Fibroblast of lung (primary cell): ENCODE measurements at regions not wholly inside any gene's neighbourhood (a gene's known extent, or its start where the extent isn't known, plus 50 kb on each side); places are given as distances from the start of the nearest gene placed in this dataset.
A peak's percentile ranks its signal among the peaks of the same experiment; 100 is the strongest.

ENCODE experiments used
- DNase-seq, 2 donors: peaks; one replicate each; pipeline versions ENCODE4 v3.0.0 to v3.0.0-alpha.2; 2010; ENCODE audit warnings: low read depth in 2 of 2
- H2AFZ ChIP-seq: 2 replicates; pipeline ENCODE4 v1.5.1; 2012; ENCODE audit warnings: low read length, control low read depth, inconsistent platforms
- H3K27ac ChIP-seq: 2 replicates; pipeline ENCODE4 v1.5.1; 2011; ENCODE audit warnings: low read length, control low read depth; ENCODE audit not compliant: insufficient read depth
- H3K27me3 ChIP-seq: 2 replicates; pipeline ENCODE4 v1.5.1; 2011; ENCODE audit warnings: mild to moderate bottlenecking, low read length; ENCODE audit not compliant: control insufficient read depth, insufficient read depth
- H3K36me3 ChIP-seq: 2 replicates; pipeline ENCODE4 v1.5.1; 2011; ENCODE audit warnings: low read length; ENCODE audit not compliant: control insufficient read depth, insufficient read depth
- H3K4me1 ChIP-seq: 2 replicates; pipeline ENCODE4 v1.5.1; 2011; ENCODE audit warnings: low read length; ENCODE audit not compliant: control insufficient read depth, insufficient read depth; ENCODE audit errors: extremely low read depth
- H3K4me2 ChIP-seq: 2 replicates; pipeline ENCODE4 v1.5.1; 2011; ENCODE audit warnings: low read length, control low read depth; ENCODE audit not compliant: insufficient read depth; ENCODE audit errors: extremely low read depth
- H3K4me3 ChIP-seq, 4 experiments: fragments of 200-600 bp in 1 of 4; sonication (generic) in 1 of 4; replicated peaks in 1 of 4; 2 replicates each; pipeline ENCODE4 v1.5.1; 2011 to 2016; ENCODE audit warnings: low read length in 4 of 4, low read depth in 3 of 4, mild to moderate bottlenecking in 3 of 4, control low read depth in 2 of 4, inconsistent platforms in 1 of 4, mixed read lengths in 1 of 4; ENCODE audit not compliant: insufficient read depth in 1 of 4; ENCODE audit errors: control extremely low read depth in 1 of 4
- H3K79me2 ChIP-seq: 2 replicates; pipeline ENCODE4 v1.5.1; 2012; ENCODE audit warnings: mild to moderate bottlenecking, low read length, inconsistent platforms; ENCODE audit not compliant: control insufficient read depth, insufficient read depth
- H3K9ac ChIP-seq: 2 replicates; pipeline ENCODE4 v1.5.1; 2011; ENCODE audit warnings: mild to moderate bottlenecking, low read length, control low read depth; ENCODE audit not compliant: insufficient read depth
- H3K9me3 ChIP-seq: 2 replicates; pipeline ENCODE4 v1.5.1; 2012; ENCODE audit warnings: low read depth, low read length; ENCODE audit not compliant: control insufficient read depth, insufficient read depth
- H4K20me1 ChIP-seq: 2 replicates; pipeline ENCODE4 v1.5.1; 2011; ENCODE audit warnings: low read length; ENCODE audit not compliant: control insufficient read depth, insufficient read depth; ENCODE audit errors: extremely low read depth
- CTCF ChIP-seq, 2 donors: IDR thresholded peaks in 1 of 2; conservative IDR thresholded peaks in 1 of 2; 1 replicate in 1 of 2; 2 replicates in 1 of 2; pipeline ENCODE4 v1.5.1; 2011 to 2012; ENCODE audit warnings: low read length in 2 of 2, control low read depth in 1 of 2, inconsistent platforms in 1 of 2, low read depth in 1 of 2, mild to moderate bottlenecking in 1 of 2
- EZH2 ChIP-seq: IDR thresholded peaks from 2 replicates; pipeline ENCODE4 v1.5.1; 2012; ENCODE audit warnings: low read length, control low read depth, mild to moderate bottlenecking; ENCODE audit errors: missing control alignments

DNA sequence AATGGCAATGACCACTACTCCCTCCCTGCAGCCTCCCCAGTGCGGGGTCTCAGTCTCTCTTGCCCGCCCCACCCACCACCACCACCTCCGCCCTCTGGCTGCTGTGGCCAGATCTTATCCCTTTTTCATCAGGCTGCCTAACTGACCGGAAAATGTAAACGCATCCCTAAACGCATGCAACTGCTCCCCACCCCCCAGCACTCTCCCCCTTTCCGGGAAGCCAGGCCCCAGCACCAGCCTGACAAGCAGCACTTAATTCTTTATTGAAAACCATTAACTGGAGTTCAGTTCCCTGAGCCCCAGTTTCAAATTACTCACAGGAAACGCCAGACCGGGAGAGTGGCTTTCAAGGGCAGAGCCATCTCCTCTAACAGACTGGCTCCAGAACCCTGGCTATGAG, 147.7 kb downstream of the DMRTA2 start:
- no peaks in the 10 kb centered on the region for H3K9me3 ChIP-seq
- no peak for DNase-seq
- H3K27me3 ChIP-seq = no peaks in the 10 kb centered on the region
- no peaks in the 10 kb centered on the region for H4K20me1 ChIP-seq
- TF ChIP-seq EZH2 (no peak), CTCF (conservative IDR thresholded peaks at IDR 0.05 in 1 of 2, IDR thresholded peaks at IDR 0.05 in 1 of 2; ENCODE audit: low read depth in 1 of 2, low read length in 2 of 2) (no peak)
- no peaks in the 10 kb centered on the region for H3K79me2 ChIP-seq
- no peak overlapping the region for H2AFZ ChIP-seq
- no peak overlapping the region for H3K4me3 ChIP-seq
- no peak overlapping the region for H3K9ac ChIP-seq
- H3K4me1 ChIP-seq = no peaks in the 10 kb centered on the region
- no peak overlapping the region for H3K27ac ChIP-seq
- H3K36me3 ChIP-seq = no peaks in the 10 kb centered on the region
- no peak overlapping the region for H3K4me2 ChIP-seq

- TF ChIP-seq CTCF (conservative IDR thresholded peaks at IDR 0.05 in 1 of 2, IDR thresholded peaks at IDR 0.05 in 1 of 2; ENCODE audit: low read depth in 1 of 2, low read length in 2 of 2) = no peak
- TF ChIP-seq EZH2 = no peak
- Histone ChIP-seq H3K9ac (no peak overlapping the region), H3K4me1 (no peaks in the 10 kb centered on the region), H3K27me3 (no peaks in the 10 kb centered on the region), H3K36me3 (no peaks in the 10 kb centered on the region), H2AFZ (no peak overlapping the region), H3K27ac (no peak overlapping the region), H3K4me2 (no peak overlapping the region), H3K4me3 (no peak overlapping the region), H3K79me2 (no peaks in the 10 kb centered on the region), H4K20me1 (no peaks in the 10 kb centered on the region), H3K9me3 (no peaks in the 10 kb centered on the region)
- no peak for DNase-seq
Observed at GRCh38 chr1:50272912-50273311, 150.3 kb downstream of the DMRTA2 start.

DNA sequence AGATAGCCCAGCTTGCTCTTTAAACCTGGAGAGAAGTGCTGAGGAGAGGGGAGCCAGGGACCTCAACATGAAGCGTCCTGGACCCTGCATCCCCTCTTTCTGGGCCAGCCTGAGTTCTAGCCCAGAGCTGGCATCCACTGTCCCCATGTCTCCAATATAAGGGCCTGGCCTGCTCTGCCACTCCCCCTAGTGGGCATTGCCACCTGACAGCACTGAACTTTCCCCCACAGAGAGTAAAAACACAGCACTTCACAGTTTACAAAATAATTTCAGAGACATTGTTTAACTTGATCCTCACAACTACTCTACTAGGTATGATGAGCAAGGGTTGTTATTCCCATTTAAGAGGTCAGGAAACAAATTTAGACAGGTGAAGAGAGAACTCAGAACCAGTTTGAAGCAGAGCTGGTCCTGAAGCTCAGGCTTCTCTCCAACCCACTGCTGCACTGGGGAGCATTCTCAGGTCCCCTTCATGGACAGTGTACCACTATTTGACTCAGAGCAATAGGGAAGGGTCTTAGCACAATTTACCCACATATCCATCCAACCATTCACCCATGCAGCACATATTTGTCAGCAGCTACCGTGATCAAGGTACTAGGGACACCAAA, 151.2 kb downstream of the DMRTA2 start:
- H2AFZ ChIP-seq = no peak overlapping the region

More for the DNA sequence above, 151.2 kb downstream of the DMRTA2 start:
- H3K9ac ChIP-seq = no peak overlapping the region
- no peak for TF ChIP-seq EZH2
- peak in 1 of 2 donors; percentile 33 for TF ChIP-seq CTCF (conservative IDR thresholded peaks at IDR 0.05 in 1 of 2, IDR thresholded peaks at IDR 0.05 in 1 of 2; ENCODE audit: low read depth in 1 of 2, low read length in 2 of 2)
- no peaks in the 10 kb centered on the region for H3K9me3 ChIP-seq
- H3K4me1 ChIP-seq = no peaks in the 10 kb centered on the region
- no peak for DNase-seq
- H3K27ac ChIP-seq = no peak overlapping the region
- no peak overlapping the region for H3K4me2 ChIP-seq
- H3K27me3 ChIP-seq = no peaks in the 10 kb centered on the region
- H3K36me3 ChIP-seq = no peaks in the 10 kb centered on the region
- H3K79me2 ChIP-seq = no peaks in the 10 kb centered on the region
- H3K4me3 ChIP-seq = no peak overlapping the region
- H4K20me1 ChIP-seq = no peaks in the 10 kb centered on the region
